HCT116 (cell line): ENCODE measurements at regions not wholly inside any gene's neighbourhood (a gene's known extent, or its start where the extent isn't known, plus 50 kb on each side); places are given as distances from the start of the nearest gene placed in this dataset.

Experiments
- ATAC-seq: fragments of 200-7000 bp; cut with Tn5 transposase; 2 replicates; pipeline ENCODE4 v1.9.1; 2020; ENCODE audit warnings: mild to moderate bottlenecking, moderate library complexity
- BruUV-seq: library from RNA; stranded (reverse); fragments of 400-500 nt; replicated peaks from 2 replicates; lab custom pipeline; 2021; lab: Mats Ljungman, UMichigan
- CTCF ChIA-PET: fragments of 300-600 bp; sonication (Branson Sonifier 250); formaldehyde crosslinking; loops from one replicate; lab custom pipeline; 2021; ENCODE audit warnings: antibody characterized with exemption; lab: Charles Lee
- POLR2A ChIA-PET: fragments of 300-600, 350-600 bp; sonication (Branson Sonifier 250); formaldehyde crosslinking; loops from one replicate; lab custom pipeline; 2021; ENCODE audit warnings: antibody characterized with exemption; lab: Charles Lee
- RAD21 ChIA-PET, 2 experiments: fragments of 300-600 bp; sonication (Branson Sonifier 250); formaldehyde crosslinking; loops; one replicate each; lab custom pipeline; 2023; ENCODE audit warnings: low total read pairs in 2 of 2; ENCODE audit not compliant: uncharacterized antibody in 2 of 2, unreplicated experiment in 2 of 2, low non-redundant PET in 1 of 2; lab: Charles Lee
- DNase-seq: peaks from one replicate; pipeline ENCODE4 v3.0.0-alpha.2; 2010; ENCODE audit warnings: low read depth, low spot score
- H2AFZ ChIP-seq: fragments of 200-600 bp; shearing (Covaris generic), sonication (generic); 2 replicates; pipeline ENCODE4 v1.6.1; 2017; ENCODE audit warnings: low read depth, mixed run types, mixed read lengths, antibody characterized with exemption, low read length; ENCODE audit not compliant: poor library complexity, severe bottlenecking
- H3K27ac ChIP-seq: 2 replicates; pipeline ENCODE4 v1.5.1; 2012; ENCODE audit warnings: low read depth, low read length
- H3K27me3 ChIP-seq: fragments of 200-600 bp; sonication (generic); 2 replicates; pipeline ENCODE4 v1.6.1; 2016; ENCODE audit warnings: mixed run types, low read length, mixed read lengths; ENCODE audit not compliant: insufficient read depth
- H3K36me3 ChIP-seq, 2 experiments: fragments of 200-500 bp in 1 of 2; fragments of 200-600 bp in 1 of 2; sonication (Bioruptor generic) in 1 of 2; sonication (generic) in 1 of 2; 2 replicates each; pipeline versions ENCODE4 v1.5.1 to v1.6.1; 2014 to 2016; ENCODE audit warnings: low read length in 2 of 2, inconsistent platforms in 1 of 2, mixed read lengths in 1 of 2, mixed run types in 1 of 2; ENCODE audit not compliant: insufficient read depth in 2 of 2, control insufficient read depth in 1 of 2
- H3K4me1 ChIP-seq, 2 experiments: fragments of 200-600 bp in 1 of 2; sonication (generic) in 1 of 2; 2 replicates each; pipeline versions ENCODE4 v1.5.1 to v1.6.1; 2012 to 2017; ENCODE audit warnings: low read length in 2 of 2, inconsistent platforms in 1 of 2, mild to moderate bottlenecking in 1 of 2, mixed read lengths in 1 of 2, mixed run types in 1 of 2, moderate library complexity in 1 of 2; ENCODE audit not compliant: insufficient read depth in 2 of 2, control insufficient read depth in 1 of 2
- H3K4me2 ChIP-seq: fragments of 200-600 bp; sonication (generic); 2 replicates; pipeline ENCODE4 v1.6.1; 2017; ENCODE audit warnings: mixed run types, low read length, mixed read lengths
- H3K4me3 ChIP-seq, 2 experiments: fragments of 200-600 bp in 1 of 2; sonication (generic) in 1 of 2; replicated peaks in 1 of 2; 2 replicates each; pipeline ENCODE4 v1.5.1; 2011 to 2016; ENCODE audit warnings: low read length in 2 of 2, control low read depth in 1 of 2, low read depth in 1 of 2, mild to moderate bottlenecking in 1 of 2, mixed read lengths in 1 of 2, mixed run types in 1 of 2
- H3K79me2 ChIP-seq: fragments of 200-600 bp; sonication (generic); 2 replicates; pipeline ENCODE4 v1.6.1; 2017; ENCODE audit warnings: mild to moderate bottlenecking, mixed run types, low read length, moderate library complexity, mixed read lengths; ENCODE audit not compliant: insufficient read depth
- H3K9ac ChIP-seq: fragments of 200-600 bp; sonication (generic); 2 replicates; pipeline ENCODE4 v1.6.1; 2016; ENCODE audit warnings: low read length, mixed read lengths
- H3K9me2 ChIP-seq: fragments of 200-600 bp; sonication (generic), shearing (Covaris generic); 2 replicates; pipeline ENCODE4 v1.6.1; 2017; ENCODE audit warnings: mixed run types, mild to moderate bottlenecking, moderate library complexity; ENCODE audit not compliant: insufficient read depth
- H3K9me3 ChIP-seq, 2 experiments: fragments of 200-500 bp in 1 of 2; fragments of 200-600 bp in 1 of 2; sonication (Bioruptor generic) in 1 of 2; sonication (generic) in 1 of 2; 2 replicates each; pipeline ENCODE4 v1.6.1; 2014 to 2017; ENCODE audit warnings: low read length in 2 of 2, mixed read lengths in 2 of 2, inconsistent platforms in 1 of 2, low read depth in 1 of 2, mild to moderate bottlenecking in 1 of 2, mixed run types in 1 of 2, moderate library complexity in 1 of 2; ENCODE audit not compliant: control insufficient read depth in 1 of 2, insufficient read depth in 1 of 2
- H4K20me1 ChIP-seq: fragments of 200-600 bp; sonication (generic), shearing (Covaris generic); 2 replicates; pipeline ENCODE4 v1.6.1; 2017; ENCODE audit warnings: mixed run types, mild to moderate bottlenecking, moderate library complexity; ENCODE audit not compliant: insufficient read depth
- CBX3 ChIP-seq: IDR thresholded peaks from 2 replicates; pipeline ENCODE4 v1.6.1; 2012; ENCODE audit warnings: low read depth
- EGR1 ChIP-seq: IDR thresholded peaks from 2 replicates; pipeline ENCODE4 v1.6.1; 2012; ENCODE audit warnings: low read depth
- ELF1 ChIP-seq: IDR thresholded peaks from 2 replicates; pipeline ENCODE4 v1.6.1; 2012; ENCODE audit warnings: low read depth, borderline replicate concordance
- EZH2phosphoT487 ChIP-seq: fragments of 200-600 bp; IDR thresholded peaks from 2 replicates; pipeline ENCODE4 v1.6.1; 2018; ENCODE audit warnings: antibody characterized with exemption, borderline replicate concordance
- FOSL1 ChIP-seq: IDR thresholded peaks from 2 replicates; pipeline ENCODE4 v1.6.1; 2012; ENCODE audit warnings: low read depth
- JUND ChIP-seq: IDR thresholded peaks from 2 replicates; pipeline ENCODE4 v1.6.1; 2012
- POLR2AphosphoS5 ChIP-seq: IDR thresholded peaks from 2 replicates; pipeline ENCODE4 v1.6.1; 2011; ENCODE audit warnings: mild to moderate bottlenecking, low read depth, low read length, moderate library complexity
- SIN3A ChIP-seq: IDR thresholded peaks from 2 replicates; pipeline ENCODE4 v1.6.1; 2012; ENCODE audit warnings: low read depth
- SP1 ChIP-seq: IDR thresholded peaks from 2 replicates; pipeline ENCODE4 v1.6.1; 2012; ENCODE audit warnings: low read depth
- SRF ChIP-seq: IDR thresholded peaks from 2 replicates; pipeline ENCODE4 v1.6.1; 2012; ENCODE audit warnings: low read depth
- TCF7L2 ChIP-seq: IDR thresholded peaks from 2 replicates; pipeline ENCODE4 v1.7.0; 2011; ENCODE audit warnings: borderline replicate concordance, inconsistent platforms; ENCODE audit not compliant: insufficient read depth, insufficient read length; ENCODE audit errors: extremely low read depth
- ZFX ChIP-seq: fragments of 450-650 bp; IDR thresholded peaks from 2 replicates; pipeline ENCODE4 v1.6.1; 2017
- intact Hi-C: fragments of 100-400 bp; cut with micrococcal nuclease; formaldehyde crosslinking; loops from 2 replicates; pipeline ENCODE4 v1.10.0; 2022
- TF ChIP-seq, protein P1 (sequence below), 3 experiments: fragments of 200-600 bp in 1 of 3; sonication (generic) in 1 of 3; IDR thresholded peaks in 2 of 3; conservative IDR thresholded peaks in 1 of 3; 2 replicates each; pipeline ENCODE4 v1.5.1; 2012 to 2017; ENCODE audit warnings: low read depth in 2 of 3, low read length in 2 of 3, antibody characterized with exemption in 1 of 3, borderline replicate concordance in 1 of 3, control low read depth in 1 of 3, mild to moderate bottlenecking in 1 of 3, mixed read lengths in 1 of 3, mixed run types in 1 of 3, moderate library complexity in 1 of 3; ENCODE audit not compliant: insufficient read depth in 1 of 3
- TF ChIP-seq, protein P2 (sequence below): IDR thresholded peaks from 2 replicates; pipeline ENCODE4 v1.6.1; 2012

DNA sequence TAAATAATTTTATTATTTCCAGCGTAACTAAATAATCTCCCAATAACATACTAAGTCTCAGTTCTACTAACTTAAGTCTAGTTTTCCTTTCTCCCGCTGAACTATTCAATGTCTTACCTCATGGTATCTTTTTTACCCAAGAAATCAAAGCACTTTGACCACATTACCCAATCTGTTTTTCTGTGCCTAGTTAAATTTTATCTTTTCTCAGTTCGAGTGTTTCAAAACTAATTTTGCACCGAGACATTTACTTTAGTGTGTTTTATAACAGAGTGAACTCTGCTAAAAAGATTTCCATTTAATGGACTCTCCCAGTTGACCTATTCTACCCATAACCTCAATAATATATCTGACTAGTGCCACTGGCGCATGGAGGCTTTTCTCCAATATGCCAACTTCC, 67.6 kb upstream of the IRF2 start:
- Histone ChIP-seq H3K27ac (no peak overlapping the region), H3K4me3 (no peak overlapping the region), H3K4me1 (no peaks in the 10 kb centered on the region; a peak in 1 of 4 replicates), H3K9me2 (no peaks in the 10 kb centered on the region), H3K4me2 (no peak overlapping the region), H4K20me1 (no peaks in the 10 kb centered on the region), H3K9ac (no peak overlapping the region), H2AFZ (no peak overlapping the region), H3K79me2 (no peaks in the 10 kb centered on the region), H3K9me3 (no peaks in the 10 kb centered on the region), H3K36me3 (no peaks in the 10 kb centered on the region), H3K27me3 (no peaks in the 10 kb centered on the region)
- RAD21 ChIA-PET: interaction anchor here in 1 of 2 experiments (0.7 kb wide), 1 partner anchor 42 kb away, joined by 3 read pairs; no protein-coding TSS in a partner anchor
- CTCF ChIA-PET: no interaction called here
- no TSS peak for BruUV-seq
- TF ChIP-seq EZH2phosphoT487 (no peak), EGR1 (no peak), JUND (no peak), ELF1 (no peak), FOSL1 (no peak), TCF7L2 (no peak), CBX3 (no peak), SRF (no peak), SIN3A (no peak), SP1 (no peak), POLR2AphosphoS5 (no peak), ZFX (no peak)
- TF ChIP-seq, protein P1, sequence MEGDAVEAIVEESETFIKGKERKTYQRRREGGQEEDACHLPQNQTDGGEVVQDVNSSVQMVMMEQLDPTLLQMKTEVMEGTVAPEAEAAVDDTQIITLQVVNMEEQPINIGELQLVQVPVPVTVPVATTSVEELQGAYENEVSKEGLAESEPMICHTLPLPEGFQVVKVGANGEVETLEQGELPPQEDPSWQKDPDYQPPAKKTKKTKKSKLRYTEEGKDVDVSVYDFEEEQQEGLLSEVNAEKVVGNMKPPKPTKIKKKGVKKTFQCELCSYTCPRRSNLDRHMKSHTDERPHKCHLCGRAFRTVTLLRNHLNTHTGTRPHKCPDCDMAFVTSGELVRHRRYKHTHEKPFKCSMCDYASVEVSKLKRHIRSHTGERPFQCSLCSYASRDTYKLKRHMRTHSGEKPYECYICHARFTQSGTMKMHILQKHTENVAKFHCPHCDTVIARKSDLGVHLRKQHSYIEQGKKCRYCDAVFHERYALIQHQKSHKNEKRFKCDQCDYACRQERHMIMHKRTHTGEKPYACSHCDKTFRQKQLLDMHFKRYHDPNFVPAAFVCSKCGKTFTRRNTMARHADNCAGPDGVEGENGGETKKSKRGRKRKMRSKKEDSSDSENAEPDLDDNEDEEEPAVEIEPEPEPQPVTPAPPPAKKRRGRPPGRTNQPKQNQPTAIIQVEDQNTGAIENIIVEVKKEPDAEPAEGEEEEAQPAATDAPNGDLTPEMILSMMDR (IDR thresholded peaks at IDR 0.05 in 2 of 3, conservative IDR thresholded peaks at IDR 0.05 in 1 of 3; ENCODE audit: borderline replicate concordance in 1 of 3, insufficient read depth in 1 of 3, low read depth in 2 of 3, low read length in 2 of 3): no peak
- TF ChIP-seq, protein P2, sequence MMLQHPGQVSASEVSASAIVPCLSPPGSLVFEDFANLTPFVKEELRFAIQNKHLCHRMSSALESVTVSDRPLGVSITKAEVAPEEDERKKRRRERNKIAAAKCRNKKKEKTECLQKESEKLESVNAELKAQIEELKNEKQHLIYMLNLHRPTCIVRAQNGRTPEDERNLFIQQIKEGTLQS: no peak
- intact Hi-C loops: no loop called here
- DNase-seq (no peak), ATAC-seq (no peak)
- POLR2A ChIA-PET: no interaction called here
